HG03565 (cell line): ENCODE measurements at regions not wholly inside any gene's neighbourhood (a gene's known extent, or its start where the extent isn't known, plus 50 kb on each side); places are given as distances from the start of the nearest gene placed in this dataset.
"Not testable (repeated sequence)": the region's sequence is repeated elsewhere in the genome, so short reads cannot be mapped to it uniquely, and the experiment has no call there.

Experiments used
- ATAC-seq: cut with Tn5 transposase; IDR thresholded peaks from one replicate; pipeline ENCODE4 v1.9.1; 2021; ENCODE audit warnings: mild to moderate bottlenecking, moderate library complexity; ENCODE audit not compliant: unreplicated experiment

DNA sequence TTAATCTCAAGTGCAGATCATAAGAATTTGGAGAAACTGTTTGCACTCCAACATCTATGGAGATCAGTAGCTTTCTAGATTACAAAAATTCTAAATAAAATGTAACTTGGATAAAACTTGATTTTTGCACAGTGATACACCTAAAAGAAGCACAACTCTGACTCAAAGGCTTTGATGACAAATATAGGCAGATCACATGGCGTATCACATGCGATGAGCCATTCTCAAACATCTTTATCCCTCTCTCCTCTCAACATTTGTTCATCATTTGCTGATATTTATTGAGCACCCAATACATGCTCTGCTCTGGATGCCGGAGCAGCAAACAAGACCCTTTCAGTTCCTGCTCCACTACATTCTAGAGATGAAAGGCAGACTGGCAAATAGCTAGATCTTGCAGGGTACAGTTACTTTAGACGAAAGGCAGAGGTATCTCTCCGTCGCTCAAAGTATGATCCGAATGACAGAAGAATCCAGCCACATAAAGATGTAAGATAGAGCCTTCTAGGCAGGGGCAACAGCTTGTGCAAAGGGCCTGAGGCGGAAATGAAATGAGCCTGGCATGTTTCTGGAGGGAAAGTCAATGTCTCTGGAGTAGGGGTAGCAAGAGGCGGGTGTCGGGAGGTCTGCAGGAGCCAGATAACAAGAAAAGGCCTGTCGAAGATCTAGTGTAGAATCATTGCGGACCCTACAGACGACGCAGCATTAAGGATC is 145.8 kb upstream of the ERRFI1 start:
- no peak for ATAC-seq

DNA sequence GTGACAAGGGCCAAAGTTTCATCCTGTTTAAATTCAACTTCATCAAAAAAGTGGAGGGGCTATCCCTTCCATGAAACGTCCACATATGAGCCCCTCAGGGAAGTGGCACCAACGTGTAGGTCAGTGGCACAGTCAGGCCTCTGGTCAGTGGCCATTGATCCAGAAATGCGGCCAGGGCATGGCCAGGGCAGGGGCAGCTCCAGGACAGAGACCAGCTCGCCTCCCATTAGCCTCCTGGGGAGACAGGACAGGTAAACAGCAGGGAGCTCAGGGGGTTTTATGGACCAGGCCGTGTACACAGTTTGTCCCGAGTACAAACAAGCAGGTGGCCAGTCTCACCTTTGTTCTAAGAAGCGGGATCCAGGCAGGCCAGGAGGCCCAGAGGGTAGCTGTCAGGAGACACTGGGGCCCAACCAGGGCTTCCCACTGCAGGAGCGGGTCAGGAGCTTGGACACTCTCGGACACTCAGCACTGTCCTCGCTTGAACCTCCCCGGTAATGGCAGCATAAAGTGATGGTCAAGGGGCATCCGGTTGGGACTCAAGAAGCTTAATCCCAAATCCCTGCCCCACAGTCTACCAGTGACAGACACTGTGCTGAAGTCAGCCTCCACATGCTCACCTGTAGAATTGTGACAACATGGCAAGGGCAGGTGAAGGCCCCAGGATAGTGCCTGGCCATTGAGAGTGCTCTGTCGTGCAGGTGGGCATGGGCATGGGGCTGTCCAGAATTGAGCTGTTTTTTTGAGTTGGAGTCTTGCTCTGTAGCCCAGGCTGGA is 144.1 kb upstream of the ERRFI1 start:
- ATAC-seq, result no peak

DNA sequence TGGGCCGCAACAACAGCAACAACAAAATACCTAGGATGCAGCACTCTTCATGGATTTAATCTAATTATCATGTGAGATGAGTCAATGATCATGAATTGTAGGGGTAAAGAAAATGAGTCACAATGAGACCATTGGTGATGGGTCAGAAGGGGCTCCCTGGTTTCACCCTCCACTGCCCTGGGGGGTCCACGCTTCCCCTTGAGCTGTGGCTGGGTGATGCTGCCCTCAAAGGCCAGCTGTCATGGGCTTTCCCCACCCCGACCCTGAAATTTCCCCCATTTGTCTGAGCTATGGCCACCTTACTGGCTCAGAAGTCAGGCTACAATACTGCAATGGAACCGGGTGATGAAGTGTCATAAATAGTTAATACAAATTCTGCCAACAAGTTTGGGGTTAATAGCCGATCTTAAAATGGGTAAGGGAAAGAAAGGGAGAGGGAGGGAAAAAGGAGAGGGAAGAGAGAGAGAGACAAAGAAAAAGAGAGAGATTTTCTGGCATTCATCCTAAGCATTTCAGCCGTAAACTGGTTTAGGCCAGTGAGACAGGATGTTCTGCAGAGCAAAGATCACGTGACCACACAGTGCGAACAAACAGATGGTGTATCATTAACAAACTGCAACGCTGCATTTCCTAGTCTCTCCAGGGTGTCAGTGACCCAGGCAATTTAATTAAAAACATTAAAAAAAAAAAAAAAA is 143.4 kb upstream of the ERRFI1 start:
- peak; percentile 33 for ATAC-seq

DNA sequence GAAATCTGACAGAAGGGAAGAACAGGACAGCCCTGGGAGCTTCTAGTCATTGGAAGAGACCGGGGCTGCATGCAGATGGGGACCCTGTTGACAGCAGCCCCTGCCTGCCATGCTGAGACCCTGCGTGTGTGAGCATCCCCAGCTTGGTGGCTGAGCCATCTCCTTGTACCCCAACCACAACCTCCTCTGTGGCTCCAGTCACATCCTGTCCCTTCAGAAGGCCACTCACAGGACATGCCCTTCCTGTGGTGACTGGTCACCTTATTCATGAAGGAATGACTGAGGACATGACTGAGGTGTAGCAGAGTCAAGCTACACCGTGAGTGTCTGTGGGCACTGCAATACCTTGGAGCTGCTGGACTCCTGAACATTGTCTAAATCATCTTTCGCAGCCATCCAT is 141.8 kb upstream of the ERRFI1 start:
- no peak for ATAC-seq

DNA sequence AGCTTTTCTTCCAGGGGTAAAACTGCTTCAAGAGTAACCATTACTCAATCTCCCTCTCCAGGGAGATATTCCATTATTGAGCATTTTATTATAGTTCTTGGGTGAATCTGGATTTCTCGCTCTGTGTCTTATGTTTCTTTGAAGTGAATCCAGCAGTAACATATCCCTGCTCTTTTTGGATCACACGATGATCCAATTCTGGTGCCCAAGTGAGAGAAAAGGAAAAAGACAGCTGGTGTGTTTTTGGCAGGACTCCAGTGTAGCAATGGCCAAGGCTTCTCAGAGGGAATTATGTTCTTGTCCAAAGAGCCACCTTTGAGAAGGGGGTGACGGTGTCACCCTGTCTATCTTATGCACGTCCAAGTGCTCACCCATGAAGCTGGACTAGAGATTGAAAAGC is 140.3 kb upstream of the ERRFI1 start:
- no peak for ATAC-seq

DNA sequence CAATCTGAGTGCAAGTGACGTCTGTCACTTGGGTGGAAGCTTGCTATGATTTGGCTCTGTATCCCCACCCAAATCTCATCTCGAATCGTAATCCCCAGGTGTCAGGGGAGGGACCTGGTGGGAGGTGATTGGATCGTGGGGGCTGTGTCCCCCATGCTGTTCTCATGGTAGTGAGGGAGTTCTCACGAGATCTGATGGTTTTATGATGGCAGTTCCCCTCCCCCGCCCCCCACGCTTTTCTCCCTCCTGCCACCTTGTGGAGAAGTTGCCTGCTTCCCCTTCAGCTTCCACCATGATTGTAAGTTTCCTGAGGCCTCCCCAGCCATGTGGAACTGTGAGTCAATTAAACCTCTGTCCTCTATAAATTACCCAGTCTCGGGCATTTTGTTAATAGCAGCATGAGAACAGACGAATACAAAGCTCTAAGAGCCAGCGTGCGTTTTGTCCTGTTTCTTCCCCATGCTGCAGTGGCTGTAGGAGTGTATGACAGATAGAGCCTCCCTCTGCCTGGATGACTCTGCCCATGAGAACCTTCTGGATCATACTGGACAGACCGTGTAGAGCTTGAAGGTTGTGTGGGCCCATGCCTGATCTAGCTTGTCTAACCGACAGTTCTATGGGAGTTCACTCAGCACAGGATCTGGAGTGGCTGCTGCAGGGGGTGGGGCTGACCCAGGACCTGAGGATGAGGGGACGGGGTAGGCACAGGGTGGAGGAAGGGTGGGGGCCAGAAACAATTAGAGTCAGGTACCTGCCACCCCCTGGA is 139.7 kb upstream of the ERRFI1 start:
- ATAC-seq, result no peak

DNA sequence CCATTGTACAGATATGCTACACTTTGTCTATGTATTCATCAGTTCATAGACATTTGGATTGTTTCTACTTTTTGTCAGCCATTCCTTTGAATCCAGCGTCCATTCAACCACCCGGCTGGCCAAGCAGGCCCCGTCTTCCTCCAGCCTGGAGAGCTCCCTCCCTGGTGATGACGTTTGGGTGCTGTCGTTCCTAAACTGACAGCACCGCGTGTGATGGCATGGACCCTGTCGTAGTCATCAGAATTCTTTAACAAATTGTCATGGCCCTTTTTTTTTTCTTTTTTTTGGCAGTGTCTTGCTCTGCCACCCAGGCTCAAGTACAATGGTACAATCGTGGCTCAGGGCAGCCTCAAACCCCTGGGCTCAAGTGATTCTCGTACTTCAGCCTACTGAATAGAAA is 138.6 kb upstream of the ERRFI1 start:
- no peak for ATAC-seq

DNA sequence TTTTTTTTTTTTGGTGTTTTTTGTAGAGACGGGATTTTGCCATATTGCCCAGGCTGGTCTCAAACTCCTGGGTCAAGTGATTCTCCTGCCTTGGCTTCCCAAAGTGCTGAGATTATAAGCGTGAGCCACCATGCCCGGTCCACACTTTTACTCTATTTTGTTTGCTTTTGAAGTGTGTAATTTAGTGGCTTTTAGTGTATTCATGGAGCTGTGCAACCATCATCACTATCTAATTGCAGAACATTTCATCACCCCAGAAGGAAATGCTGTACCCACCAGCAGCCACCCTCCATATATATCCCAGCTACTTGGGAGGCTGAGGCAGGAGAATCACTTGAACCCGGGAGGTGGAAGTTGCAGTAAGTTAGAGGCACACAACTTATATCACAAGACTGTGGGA is 136.9 kb upstream of the ERRFI1 start:
- no peak for ATAC-seq

DNA sequence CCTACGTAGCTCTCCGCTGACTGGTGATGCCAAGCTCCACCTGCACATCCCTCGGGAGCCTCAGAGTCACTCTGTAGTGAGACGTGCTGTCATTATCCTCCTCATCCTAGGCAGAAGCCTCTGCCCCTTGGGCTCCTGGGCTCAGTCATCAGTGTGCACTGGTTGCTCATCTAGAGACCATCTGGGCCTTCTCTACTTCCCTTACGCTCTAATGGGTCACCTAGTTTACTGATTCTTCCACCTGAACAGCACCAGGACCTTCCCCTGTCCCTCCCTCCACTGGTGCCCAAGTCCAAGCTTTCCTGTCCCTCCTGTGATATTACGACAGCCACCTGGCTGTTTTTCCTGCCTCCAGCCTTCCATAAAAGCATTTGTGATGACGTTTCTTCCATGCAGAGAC is 136.1 kb upstream of the ERRFI1 start:
- ATAC-seq, result no peak

DNA sequence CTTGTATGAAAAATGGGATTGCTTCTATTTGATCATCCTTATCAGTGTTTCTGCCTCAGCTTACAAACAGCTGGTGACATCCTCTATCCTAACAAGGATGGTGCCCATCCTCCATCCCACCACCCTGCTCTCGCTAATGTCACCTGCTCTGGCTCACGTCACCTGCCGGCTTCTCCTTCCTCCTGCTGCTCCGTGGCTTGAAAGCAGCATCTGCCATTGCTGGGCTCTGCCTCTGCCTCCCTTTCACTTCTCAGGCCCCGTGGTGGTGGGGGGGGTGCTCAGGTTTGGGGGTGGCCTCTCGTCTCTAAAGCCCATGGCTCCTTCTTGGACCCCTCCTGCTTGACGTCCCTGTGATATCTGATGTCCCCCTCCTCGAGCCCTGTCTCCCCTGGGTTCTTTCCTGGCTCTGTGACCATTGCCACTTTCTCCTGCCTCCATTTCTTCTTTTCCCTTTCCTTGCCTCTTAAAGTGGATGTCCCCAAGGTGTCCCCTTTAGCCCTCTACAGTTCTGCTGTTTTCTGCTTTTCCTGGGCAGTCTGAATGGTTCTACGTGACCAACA is 135.5 kb upstream of the ERRFI1 start:
- no peak for ATAC-seq

DNA sequence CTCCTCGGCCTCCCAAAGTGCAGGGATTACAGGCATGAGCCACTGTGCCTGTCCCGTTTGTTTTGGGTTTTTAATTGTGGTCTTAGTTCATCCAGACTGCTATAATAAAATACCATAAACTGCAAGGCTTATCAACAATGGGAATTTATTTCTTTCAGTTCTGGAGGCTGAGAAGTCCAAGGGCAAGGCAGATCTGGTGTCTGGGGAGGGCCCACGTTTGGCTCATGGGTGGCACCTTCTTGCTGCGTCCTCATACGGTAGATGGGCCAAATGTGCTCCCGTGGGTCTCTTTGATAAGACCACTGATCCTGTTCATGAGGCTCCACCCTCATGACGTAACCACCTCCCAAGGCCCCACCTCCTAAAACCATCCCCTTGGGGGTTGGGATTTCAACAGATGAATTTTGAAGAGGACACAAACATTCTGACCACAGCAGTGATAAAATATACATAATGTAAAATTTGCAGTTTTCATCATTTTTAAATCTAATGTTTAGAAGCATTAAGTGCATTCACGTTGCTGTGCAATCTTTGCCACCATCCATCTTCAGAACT is 133.4 kb upstream of the ERRFI1 start:
- no peak for ATAC-seq

DNA sequence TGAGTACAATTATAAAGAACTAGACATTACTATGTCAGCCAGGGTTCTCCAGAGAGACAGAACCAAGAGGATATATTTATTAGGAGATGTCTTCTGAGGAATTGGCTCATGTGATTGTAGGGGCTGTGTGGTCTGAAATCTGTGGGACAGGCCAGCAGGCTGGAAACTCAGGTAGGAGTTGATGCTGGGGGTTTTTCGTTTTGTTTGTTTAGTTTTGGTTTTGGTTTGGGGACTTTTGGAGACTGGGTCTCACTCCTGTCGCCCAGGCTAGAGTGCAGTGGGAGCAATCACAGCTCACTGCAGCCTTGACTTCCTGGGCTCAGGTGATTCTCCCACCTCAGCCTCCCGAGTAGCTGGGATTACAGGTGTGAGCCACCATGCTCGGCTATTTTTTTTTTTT is 132.9 kb upstream of the ERRFI1 start:
- no peak for ATAC-seq

DNA sequence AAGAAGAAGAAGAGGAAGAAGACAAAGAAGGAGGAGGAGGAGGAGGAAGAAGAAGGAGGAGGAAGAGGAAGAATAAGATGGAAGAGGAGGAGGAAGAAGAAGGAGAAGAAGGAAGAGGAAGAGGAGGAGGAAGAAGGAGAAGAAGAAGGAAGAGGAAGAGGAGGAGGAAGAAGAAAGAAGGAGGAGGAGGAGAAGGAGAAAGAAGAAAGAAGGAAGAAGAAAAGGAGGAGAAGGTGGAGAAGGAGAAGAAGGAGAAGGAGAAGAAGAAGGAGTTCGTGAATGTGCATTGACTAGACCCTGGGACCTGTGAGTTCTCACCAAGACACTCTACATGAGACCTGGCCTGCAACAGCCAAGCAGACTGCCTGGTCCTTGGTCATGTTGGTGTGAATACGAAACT is 131.7 kb upstream of the ERRFI1 start:
- ATAC-seq, result no peak

DNA sequence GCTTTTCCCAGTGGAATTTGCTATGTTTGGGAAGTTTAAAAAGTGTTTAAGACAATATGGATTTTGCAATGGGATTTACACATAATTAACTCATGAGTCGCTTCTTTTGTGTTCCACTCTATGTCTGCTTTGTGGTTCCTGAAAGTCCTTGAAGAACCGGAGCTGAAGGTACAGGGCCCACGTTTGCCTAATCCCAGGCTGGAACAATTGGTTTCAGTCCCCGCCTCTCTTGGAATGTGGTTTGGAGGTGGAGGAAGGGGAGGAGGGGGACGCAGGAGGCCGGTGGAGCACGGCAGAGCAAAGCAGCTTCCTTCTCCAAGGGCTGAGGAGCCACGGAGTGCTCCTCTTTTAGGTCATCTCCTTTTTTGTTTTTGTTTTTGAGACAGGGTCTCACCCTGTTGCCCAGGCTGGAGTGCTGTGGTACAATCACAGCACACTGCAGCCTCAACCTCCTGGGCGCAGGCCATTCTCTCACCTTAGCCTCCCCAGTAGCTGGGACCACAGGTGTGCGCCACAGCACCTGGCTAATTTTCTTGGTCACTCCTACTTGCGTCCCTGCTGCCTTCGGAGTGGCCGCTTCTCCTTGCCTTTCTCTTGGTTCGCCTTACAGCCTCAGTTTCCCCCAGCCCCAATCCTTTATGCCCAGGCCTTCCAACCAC is 129.5 kb upstream of the ERRFI1 start:
- no peak for ATAC-seq

DNA sequence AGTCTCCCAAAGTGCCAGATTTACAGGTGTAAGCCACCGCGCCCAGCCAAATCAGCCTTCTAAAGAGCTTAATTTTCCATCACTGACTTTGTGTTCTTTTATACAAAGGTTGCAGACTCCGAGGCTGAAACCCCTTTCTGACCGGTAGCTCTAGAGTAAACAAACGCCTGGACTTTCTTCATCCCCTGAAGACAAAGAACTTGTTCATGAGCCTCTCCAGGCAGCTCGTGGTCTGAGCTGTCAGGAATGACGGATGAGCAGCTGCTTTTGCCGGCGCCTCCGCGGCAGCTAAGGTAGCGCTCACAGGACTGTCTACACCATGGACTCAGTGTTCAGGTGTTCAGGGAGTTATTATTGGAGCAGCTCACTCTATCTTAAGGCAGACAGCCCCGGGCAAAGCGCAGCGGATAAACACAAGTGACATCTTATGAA is 128.5 kb upstream of the ERRFI1 start:
- ATAC-seq, result no peak

DNA sequence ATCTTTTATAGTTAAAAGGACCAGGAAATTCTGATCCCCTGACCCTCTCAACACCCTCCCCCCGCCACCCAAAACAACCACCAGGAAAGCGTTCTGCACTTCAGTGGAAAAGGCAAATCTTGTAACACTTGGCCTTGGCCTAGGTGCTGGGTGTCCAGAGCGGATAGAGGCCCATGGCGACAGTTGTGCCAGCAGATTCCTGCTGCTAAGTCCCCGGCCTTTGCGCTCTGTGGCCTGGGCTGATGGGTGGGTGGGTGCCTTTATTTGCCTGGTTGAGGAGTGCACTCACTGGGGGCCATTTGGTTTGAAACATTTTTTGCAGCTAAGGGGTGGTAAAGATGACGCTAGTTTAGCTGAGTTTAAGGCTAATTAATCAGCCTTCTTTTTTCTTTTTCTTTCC is 127.9 kb upstream of the ERRFI1 start:
- no peak for ATAC-seq

DNA sequence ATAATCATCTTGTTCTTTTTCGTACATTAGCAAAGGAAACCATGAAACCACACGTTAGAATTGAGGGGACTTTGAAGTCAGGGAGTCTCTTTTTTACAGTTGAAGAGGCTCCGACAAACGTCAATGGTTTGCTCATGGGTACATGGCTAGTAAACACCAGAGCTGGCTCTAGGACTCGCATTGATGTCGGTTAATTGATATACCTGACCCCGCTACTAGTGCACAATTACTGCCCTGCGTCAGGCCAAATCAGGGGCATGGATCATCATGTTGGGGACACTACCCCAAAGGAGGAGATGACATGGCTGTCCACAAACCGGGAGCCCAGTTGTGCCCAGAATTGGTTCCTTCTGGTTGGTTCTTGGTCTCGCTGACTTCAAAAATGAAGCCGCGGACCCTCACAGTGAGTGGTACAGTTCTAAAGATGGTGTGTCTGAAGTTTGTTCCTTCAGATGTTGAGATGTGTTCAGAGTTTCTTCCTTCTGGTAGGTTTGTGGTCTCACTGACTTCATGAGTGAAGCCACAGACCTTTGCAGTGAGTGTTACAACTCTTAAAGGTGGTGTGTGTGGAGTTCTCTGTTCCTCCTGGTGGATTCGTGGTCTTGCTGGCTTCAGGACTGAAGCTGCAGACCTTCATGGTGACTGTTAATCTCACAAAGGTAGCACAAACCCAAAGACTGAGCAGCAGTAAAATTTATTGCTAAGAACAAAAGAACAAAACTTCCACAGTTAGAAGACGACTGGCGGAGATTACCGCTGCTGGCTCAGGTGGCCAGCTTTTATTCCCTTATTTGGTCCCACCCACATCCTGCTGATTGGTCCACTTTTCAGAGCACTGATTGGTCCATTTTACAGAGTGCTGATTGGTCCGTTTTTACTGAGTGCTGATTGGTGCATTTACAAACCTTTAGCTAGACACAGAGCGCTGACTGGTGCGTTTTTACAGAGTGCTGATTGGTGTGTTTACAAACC is 126.9 kb upstream of the ERRFI1 start:
- ATAC-seq, result no peak

DNA sequence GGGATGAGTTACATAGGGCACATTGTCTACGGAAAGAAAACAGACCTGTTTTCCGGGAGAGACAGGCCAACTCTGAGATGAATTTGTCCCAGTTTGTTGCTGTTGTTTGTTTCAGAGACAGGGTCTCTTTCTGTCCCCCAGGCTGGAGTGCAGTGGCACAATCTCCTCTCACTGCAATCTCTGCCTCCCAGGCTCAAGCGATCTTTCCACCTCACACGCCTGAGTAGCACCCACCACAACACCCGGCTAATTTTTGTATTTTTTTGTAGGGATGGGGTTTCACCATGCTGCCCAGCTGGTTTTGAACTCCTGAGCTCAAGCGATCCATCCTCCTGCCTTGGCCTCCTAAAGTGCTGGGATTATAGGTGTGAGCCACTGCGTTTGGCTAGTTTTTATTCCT is 125.5 kb upstream of the ERRFI1 start:
- ATAC-seq, result no peak

DNA sequence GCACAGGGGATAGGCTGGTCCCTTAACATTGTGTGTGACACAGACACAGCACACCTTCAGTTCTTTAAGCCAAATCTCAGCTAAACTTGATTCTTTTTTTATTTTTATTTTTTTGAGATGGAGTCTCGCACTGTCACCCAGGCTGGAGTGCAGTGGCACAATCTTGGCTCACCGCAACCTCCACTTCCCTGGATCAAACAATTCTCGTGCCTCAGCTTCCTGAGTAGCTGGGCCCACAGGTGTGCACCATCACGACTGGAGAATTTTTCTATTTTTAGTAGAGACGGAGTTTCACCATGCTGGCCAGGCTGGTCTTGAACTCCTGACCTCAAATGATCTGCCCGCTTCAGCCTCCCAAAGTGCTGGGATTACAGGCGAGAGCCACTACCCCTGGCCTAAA is 123.6 kb upstream of the ERRFI1 start:
- not testable (repeated sequence) for ATAC-seq
